B cell (primary cell): ENCODE measurements at regions not wholly inside any gene's neighbourhood (a gene's known extent, or its start where the extent isn't known, plus 50 kb on each side); places are given as distances from the start of the nearest gene placed in this dataset.

Source experiments
- EZH2 ChIP-seq: IDR thresholded peaks from 2 replicates; pipeline ENCODE4 v1.6.1; 2012; ENCODE audit warnings: borderline replicate concordance, low read depth, mild to moderate bottlenecking, moderate library complexity, low read length; ENCODE audit not compliant: insufficient read depth, poor library complexity, severe bottlenecking
- TF ChIP-seq, protein P1 (sequence below): fragments of 200-600 bp; IDR thresholded peaks from one replicate; pipeline ENCODE4 v1.8.0; 2022; ENCODE audit warnings: antibody characterized with exemption, mild to moderate bottlenecking

- TF ChIP-seq, protein P1, sequence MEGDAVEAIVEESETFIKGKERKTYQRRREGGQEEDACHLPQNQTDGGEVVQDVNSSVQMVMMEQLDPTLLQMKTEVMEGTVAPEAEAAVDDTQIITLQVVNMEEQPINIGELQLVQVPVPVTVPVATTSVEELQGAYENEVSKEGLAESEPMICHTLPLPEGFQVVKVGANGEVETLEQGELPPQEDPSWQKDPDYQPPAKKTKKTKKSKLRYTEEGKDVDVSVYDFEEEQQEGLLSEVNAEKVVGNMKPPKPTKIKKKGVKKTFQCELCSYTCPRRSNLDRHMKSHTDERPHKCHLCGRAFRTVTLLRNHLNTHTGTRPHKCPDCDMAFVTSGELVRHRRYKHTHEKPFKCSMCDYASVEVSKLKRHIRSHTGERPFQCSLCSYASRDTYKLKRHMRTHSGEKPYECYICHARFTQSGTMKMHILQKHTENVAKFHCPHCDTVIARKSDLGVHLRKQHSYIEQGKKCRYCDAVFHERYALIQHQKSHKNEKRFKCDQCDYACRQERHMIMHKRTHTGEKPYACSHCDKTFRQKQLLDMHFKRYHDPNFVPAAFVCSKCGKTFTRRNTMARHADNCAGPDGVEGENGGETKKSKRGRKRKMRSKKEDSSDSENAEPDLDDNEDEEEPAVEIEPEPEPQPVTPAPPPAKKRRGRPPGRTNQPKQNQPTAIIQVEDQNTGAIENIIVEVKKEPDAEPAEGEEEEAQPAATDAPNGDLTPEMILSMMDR: no peak
- no peak for TF ChIP-seq EZH2
These were observed 273.1 kb downstream of the DIO2 start for GRCh38 chr14:79938185-79938584.
